Mammary epithelial cell (primary cell): ENCODE measurements at regions not wholly inside any gene's neighbourhood (a gene's known extent, or its start where the extent isn't known, plus 50 kb on each side); places are given as distances from the start of the nearest gene placed in this dataset.

Experiments used
- CTCF ChIP-seq, 2 donors: IDR thresholded peaks in 1 of 2; conservative IDR thresholded peaks in 1 of 2; 2 replicates each; pipeline ENCODE4 v1.5.1; 2011 to 2012; ENCODE audit warnings: inconsistent platforms in 2 of 2, low read length in 2 of 2, mild to moderate bottlenecking in 2 of 2, control low read depth in 1 of 2, low read depth in 1 of 2; ENCODE audit not compliant: insufficient read depth in 1 of 2; ENCODE audit errors: extremely low read depth in 1 of 2
- EZH2 ChIP-seq: IDR thresholded peaks from 2 replicates; pipeline ENCODE4 v1.6.1; 2012; ENCODE audit warnings: low read length, inconsistent platforms, borderline replicate concordance

DNA sequence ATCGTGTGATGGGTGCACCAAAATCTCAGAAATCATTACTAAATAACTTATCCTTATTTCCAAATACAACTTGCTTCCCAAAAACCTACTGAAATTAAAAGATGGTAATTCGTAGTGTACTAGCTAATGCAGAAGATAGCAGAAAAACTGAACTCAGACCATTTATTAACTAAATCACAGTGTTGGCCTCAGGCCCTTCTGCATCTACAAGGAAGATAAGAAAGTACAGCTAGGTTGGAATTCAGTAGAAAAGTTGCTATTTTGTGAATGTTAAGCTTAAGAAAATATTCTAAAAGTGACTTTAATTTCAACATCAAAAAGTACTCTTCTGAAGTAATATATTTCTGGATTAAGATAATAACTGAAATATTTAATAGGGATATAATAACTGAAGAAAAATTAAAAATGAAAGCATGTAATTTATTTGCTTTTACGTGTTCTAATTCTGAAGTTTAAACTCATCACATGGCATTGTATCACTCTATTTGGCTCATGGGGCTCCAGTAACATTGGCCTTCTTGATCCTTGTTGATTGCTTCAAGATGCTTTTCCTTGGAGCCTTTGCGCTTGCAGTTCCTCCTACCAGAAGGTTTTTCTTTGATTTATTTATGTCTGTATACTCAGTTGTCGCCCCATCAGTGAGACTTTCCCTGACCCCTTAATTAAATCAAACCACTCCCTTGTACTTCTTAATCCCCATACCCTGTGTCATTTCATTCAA is 847.9 kb upstream of the ANO3 start:
- TF ChIP-seq EZH2 (no peak), CTCF (conservative IDR thresholded peaks at IDR 0.05 in 1 of 2, IDR thresholded peaks at IDR 0.05 in 1 of 2; ENCODE audit: extremely low read depth in 1 of 2, insufficient read depth in 1 of 2, low read depth in 1 of 2, low read length in 2 of 2) (no peak)
